SK-N-SH treated with all-trans-retinoic acid at 6 μM for 48 hours (cell line): ENCODE measurements at regions not wholly inside any gene's neighbourhood (a gene's known extent, or its start where the extent isn't known, plus 50 kb on each side); places are given as distances from the start of the nearest gene placed in this dataset.

Experiments used
- ATAC-seq: fragments of 200-7000 bp; cut with Tn5 transposase; 3 replicates; pipeline ENCODE4 v1.9.1; 2020; ENCODE audit warnings: mild to moderate bottlenecking, moderate library complexity
- ARNTL ChIP-seq: fragments of 450-650 bp; formaldehyde crosslinking; IDR thresholded peaks from 2 replicates; pipeline ENCODE4 v1.5.0; 2020; ENCODE audit warnings: low read depth, mild to moderate bottlenecking, moderate library complexity, borderline replicate concordance
- CSDC2 ChIP-seq: fragments of 250-450 bp; sonication (Bioruptor Pico); IDR thresholded peaks from 2 replicates; pipeline ENCODE4 v1.5.0; 2020; ENCODE audit warnings: mild to moderate bottlenecking, moderate library complexity
- ESRRG ChIP-seq: fragments of 250-450 bp; sonication (Bioruptor Pico); IDR thresholded peaks from 2 replicates; pipeline ENCODE4 v1.6.1; 2021; ENCODE audit warnings: mild to moderate bottlenecking
- GLIS3 ChIP-seq: fragments of 250-450 bp; sonication (Bioruptor Pico); IDR thresholded peaks from 2 replicates; pipeline ENCODE4 v1.5.0; 2020; ENCODE audit warnings: mild to moderate bottlenecking, moderate library complexity
- ISL1 ChIP-seq: fragments of 250-450 bp; sonication (Bioruptor Pico); IDR thresholded peaks from 2 replicates; pipeline ENCODE4 v2.1.2; 2022; ENCODE audit warnings: mild to moderate bottlenecking, moderate library complexity
- RARB ChIP-seq: fragments of 250-450 bp; sonication (Bioruptor Pico); IDR thresholded peaks from 2 replicates; pipeline ENCODE4 v1.8.0; 2021; ENCODE audit warnings: mild to moderate bottlenecking, moderate library complexity
- TCF4 ChIP-seq: fragments of 250-450 bp; sonication (Bioruptor Pico); IDR thresholded peaks from 2 replicates; pipeline ENCODE4 v1.8.0; 2021; ENCODE audit warnings: mild to moderate bottlenecking, moderate library complexity, borderline replicate concordance
- TOX ChIP-seq: fragments of 250-450 bp; sonication (Bioruptor Pico); IDR thresholded peaks from 2 replicates; pipeline ENCODE4 v1.8.0; 2021; ENCODE audit warnings: mild to moderate bottlenecking, moderate library complexity, borderline replicate concordance
- ZFP3 ChIP-seq: fragments of 250-450 bp; sonication (Bioruptor Pico); IDR thresholded peaks from 2 replicates; pipeline ENCODE4 v1.5.0; 2020; ENCODE audit warnings: mild to moderate bottlenecking, moderate library complexity
- ZFP30 ChIP-seq: fragments of 450-650 bp; formaldehyde crosslinking; IDR thresholded peaks from 2 replicates; pipeline ENCODE4 v1.5.0; 2022; ENCODE audit warnings: mild to moderate bottlenecking, moderate library complexity
- ZNF70 ChIP-seq: fragments of 450-650 bp; formaldehyde crosslinking; IDR thresholded peaks from 2 replicates; pipeline ENCODE4 v1.5.0; 2020; ENCODE audit warnings: mild to moderate bottlenecking, moderate library complexity
- ZNF8 ChIP-seq: fragments of 450-650 bp; formaldehyde crosslinking; IDR thresholded peaks from 2 replicates; pipeline ENCODE4 v1.5.0; 2020; ENCODE audit warnings: mild to moderate bottlenecking, moderate library complexity
- TF ChIP-seq, protein P1 (sequence below): fragments of 250-450 bp; sonication (Bioruptor Pico); IDR thresholded peaks from 2 replicates; pipeline ENCODE4 v1.5.0; 2020; ENCODE audit warnings: mild to moderate bottlenecking, moderate library complexity
- TF ChIP-seq, protein P2 (sequence below): fragments of 250-450 bp; sonication (Bioruptor Pico); IDR thresholded peaks from 2 replicates; pipeline ENCODE4 v1.8.0; 2021; ENCODE audit warnings: low read depth, mild to moderate bottlenecking, moderate library complexity, borderline replicate concordance
- TF ChIP-seq, protein P3 (sequence below): fragments of 250-450 bp; sonication (Bioruptor Pico); IDR thresholded peaks from 2 replicates; pipeline ENCODE4 v1.5.1; 2021; ENCODE audit warnings: mild to moderate bottlenecking, moderate library complexity
- TF ChIP-seq, protein P4 (sequence below): fragments of 250-450 bp; sonication (Bioruptor Pico); IDR thresholded peaks from 2 replicates; pipeline ENCODE4 v1.5.1; 2020; ENCODE audit warnings: low read depth, mild to moderate bottlenecking, moderate library complexity

DNA sequence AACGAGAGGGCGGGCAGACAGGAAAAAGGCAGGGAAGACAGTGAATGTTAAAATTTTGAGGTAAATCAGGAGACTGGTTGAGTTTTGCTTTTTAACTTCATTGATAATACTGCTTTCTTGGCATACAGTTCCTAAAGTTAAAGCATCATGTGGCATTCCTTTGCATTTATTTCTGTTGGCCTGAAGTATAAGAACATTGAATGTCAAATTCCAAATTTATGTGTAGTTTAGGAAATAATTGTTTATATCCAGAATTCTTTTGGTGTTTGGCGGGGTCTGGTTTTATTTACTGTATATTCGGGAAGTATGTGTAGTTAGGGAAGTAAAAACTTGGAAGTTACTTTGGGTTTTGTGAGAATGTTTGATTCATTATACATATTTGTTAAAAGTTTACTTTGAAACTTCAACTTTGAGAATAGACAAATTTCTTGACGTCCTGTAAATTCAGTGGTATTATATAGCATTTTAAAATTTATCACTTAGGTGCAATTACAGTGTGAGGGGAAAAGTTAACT, 83.2 kb downstream of the PTPDC1 start (continued):
- TF ChIP-seq, protein P1, sequence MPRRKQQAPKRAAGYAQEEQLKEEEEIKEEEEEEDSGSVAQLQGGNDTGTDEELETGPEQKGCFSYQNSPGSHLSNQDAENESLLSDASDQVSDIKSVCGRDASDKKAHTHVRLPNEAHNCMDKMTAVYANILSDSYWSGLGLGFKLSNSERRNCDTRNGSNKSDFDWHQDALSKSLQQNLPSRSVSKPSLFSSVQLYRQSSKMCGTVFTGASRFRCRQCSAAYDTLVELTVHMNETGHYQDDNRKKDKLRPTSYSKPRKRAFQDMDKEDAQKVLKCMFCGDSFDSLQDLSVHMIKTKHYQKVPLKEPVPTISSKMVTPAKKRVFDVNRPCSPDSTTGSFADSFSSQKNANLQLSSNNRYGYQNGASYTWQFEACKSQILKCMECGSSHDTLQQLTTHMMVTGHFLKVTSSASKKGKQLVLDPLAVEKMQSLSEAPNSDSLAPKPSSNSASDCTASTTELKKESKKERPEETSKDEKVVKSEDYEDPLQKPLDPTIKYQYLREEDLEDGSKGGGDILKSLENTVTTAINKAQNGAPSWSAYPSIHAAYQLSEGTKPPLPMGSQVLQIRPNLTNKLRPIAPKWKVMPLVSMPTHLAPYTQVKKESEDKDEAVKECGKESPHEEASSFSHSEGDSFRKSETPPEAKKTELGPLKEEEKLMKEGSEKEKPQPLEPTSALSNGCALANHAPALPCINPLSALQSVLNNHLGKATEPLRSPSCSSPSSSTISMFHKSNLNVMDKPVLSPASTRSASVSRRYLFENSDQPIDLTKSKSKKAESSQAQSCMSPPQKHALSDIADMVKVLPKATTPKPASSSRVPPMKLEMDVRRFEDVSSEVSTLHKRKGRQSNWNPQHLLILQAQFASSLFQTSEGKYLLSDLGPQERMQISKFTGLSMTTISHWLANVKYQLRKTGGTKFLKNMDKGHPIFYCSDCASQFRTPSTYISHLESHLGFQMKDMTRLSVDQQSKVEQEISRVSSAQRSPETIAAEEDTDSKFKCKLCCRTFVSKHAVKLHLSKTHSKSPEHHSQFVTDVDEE, result no peak
- no peak for TF ChIP-seq RARB (CRISPR knock-in tag)

DNA sequence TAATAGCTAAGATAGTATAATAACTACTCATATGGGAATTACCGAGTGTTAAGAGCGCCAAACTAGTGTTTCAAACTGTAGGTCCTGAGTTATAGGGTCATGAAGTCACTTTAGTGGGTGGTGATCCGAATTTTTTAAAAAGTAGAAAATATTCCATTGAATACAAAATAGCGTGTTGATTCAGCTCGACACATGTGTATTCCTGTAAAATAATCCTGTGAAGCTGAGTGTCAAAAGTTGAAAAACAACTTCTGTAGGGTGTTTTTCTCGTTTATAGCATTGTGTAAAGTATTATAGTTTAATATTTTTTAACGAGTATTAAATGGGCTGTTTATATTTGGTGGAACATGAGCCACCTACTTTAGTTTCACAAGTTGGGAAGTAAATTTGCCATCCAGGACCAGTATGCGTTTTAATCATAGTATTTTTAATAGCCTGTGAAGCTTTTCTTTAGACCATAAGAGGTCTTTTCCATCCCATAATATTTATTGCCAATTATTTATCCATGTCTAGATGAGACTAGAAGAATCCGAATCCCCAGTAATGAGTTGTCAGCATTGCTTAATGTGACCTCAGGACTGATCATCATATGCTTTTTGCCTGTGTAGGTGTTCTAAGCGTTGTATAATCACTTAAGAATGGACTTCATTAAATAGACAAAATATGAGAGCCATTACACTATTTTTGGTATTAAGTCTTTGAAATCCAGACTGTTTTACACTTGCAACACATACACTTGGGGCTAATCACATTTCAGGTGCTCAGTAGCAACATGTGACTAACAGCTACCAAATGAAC, 84.1 kb downstream of the PTPDC1 start:
- TF ChIP-seq CSDC2 (CRISPR knock-in tag), result no peak
- TF ChIP-seq ESRRG (CRISPR knock-in tag), result no peak
- TF ChIP-seq TOX, result no peak
- TF ChIP-seq, protein P2, sequence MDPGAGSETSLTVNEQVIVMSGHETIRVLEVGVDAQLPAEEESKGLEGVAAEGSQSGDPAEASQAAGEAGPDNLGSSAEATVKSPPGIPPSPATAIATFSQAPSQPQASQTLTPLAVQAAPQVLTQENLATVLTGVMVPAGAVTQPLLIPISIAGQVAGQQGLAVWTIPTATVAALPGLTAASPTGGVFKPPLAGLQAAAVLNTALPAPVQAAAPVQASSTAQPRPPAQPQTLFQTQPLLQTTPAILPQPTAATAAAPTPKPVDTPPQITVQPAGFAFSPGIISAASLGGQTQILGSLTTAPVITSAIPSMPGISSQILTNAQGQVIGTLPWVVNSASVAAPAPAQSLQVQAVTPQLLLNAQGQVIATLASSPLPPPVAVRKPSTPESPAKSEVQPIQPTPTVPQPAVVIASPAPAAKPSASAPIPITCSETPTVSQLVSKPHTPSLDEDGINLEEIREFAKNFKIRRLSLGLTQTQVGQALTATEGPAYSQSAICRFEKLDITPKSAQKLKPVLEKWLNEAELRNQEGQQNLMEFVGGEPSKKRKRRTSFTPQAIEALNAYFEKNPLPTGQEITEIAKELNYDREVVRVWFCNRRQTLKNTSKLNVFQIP (CRISPR knock-in tag), result no peak
- no peak for TF ChIP-seq ZFP3
- TF ChIP-seq ISL1 (CRISPR knock-in tag), result no peak
- TF ChIP-seq ZFP30 (CRISPR knock-in tag), result no peak
- no peak for TF ChIP-seq ZNF70 (CRISPR knock-in tag)
- no peak for TF ChIP-seq TCF4 (CRISPR knock-in tag)
- TF ChIP-seq RARB (CRISPR knock-in tag), result no peak
- no peak for TF ChIP-seq ZNF8 (CRISPR knock-in tag)
- TF ChIP-seq, protein P1, result no peak
- no peak for TF ChIP-seq ARNTL (CRISPR knock-in tag)
- TF ChIP-seq, protein P3, sequence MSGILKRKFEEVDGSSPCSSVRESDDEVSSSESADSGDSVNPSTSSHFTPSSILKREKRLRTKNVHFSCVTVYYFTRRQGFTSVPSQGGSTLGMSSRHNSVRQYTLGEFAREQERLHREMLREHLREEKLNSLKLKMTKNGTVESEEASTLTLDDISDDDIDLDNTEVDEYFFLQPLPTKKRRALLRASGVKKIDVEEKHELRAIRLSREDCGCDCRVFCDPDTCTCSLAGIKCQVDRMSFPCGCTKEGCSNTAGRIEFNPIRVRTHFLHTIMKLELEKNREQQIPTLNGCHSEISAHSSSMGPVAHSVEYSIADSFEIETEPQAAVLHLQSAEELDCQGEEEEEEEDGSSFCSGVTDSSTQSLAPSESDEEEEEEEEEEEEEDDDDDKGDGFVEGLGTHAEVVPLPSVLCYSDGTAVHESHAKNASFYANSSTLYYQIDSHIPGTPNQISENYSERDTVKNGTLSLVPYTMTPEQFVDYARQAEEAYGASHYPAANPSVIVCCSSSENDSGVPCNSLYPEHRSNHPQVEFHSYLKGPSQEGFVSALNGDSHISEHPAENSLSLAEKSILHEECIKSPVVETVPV (CRISPR knock-in tag), result no peak
- ATAC-seq, result no peak

DNA sequence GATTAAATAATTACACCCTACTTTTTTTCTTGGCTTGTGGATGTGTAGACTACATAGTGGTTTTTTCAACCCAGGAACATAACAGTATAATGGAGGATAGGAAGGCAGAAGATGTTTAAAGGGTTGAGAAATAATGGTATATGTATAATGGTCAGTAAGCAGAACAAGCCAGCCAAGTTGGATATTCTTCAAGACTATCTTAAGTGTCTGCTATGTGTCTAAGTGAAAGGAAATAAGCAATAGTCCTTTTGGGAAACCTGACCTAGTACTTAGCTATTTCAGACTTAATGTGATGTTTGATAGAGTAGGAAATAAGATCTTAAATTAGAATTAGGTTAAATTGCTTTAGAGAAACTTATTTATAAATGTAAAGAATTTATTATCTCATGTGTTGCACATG, 85.7 kb downstream of the PTPDC1 start:
- TF ChIP-seq, protein P3 (CRISPR knock-in tag), result no peak
- TF ChIP-seq GLIS3 (CRISPR knock-in tag) (no peak), ZNF70 (CRISPR knock-in tag) (no peak), TOX (no peak), ZFP30 (CRISPR knock-in tag) (no peak), ZFP3 (no peak), TCF4 (CRISPR knock-in tag) (no peak)
- TF ChIP-seq, protein P4, sequence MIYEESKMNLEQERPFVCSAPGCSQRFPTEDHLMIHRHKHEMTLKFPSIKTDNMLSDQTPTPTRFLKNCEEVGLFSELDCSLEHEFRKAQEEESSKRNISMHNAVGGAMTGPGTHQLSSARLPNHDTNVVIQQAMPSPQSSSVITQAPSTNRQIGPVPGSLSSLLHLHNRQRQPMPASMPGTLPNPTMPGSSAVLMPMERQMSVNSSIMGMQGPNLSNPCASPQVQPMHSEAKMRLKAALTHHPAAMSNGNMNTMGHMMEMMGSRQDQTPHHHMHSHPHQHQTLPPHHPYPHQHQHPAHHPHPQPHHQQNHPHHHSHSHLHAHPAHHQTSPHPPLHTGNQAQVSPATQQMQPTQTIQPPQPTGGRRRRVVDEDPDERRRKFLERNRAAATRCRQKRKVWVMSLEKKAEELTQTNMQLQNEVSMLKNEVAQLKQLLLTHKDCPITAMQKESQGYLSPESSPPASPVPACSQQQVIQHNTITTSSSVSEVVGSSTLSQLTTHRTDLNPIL, result no peak
- TF ChIP-seq, protein P2 (CRISPR knock-in tag), result no peak
- TF ChIP-seq, all 23 proteins: peak for 0
- ATAC-seq, result no peak
